Fibroblast of skin of right biceps (primary cell): ENCODE measurements at regions not wholly inside any gene's neighbourhood (a gene's known extent, or its start where the extent isn't known, plus 50 kb on each side); places are given as distances from the start of the nearest gene placed in this dataset.
A peak's percentile ranks its signal among the peaks of the same experiment; 100 is the strongest.

Experiments used
- DNase-seq: peaks from one replicate; pipeline ENCODE4 v3.0.0-alpha.2; 2013

GRCh38 chr3:159800434-159801155, 188.0 kb upstream of the IL12A start:
- DNase-seq: no peak

- DNase-seq: no peak
These were observed 185.8 kb upstream of the IL12A start for GRCh38 chr3:159802864-159803263.

GRCh38 chr3:159803459-159803858, 185.2 kb upstream of the IL12A start:
- peak; percentile 74 for DNase-seq

GRCh38 chr3:159804726-159805410, 183.8 kb upstream of the IL12A start:
- DNase-seq: peak; percentile 88

GRCh38 chr3:159805411-159805772, 183.2 kb upstream of the IL12A start:
- DNase-seq: no peak

GRCh38 chr3:159806412-159806811, 182.2 kb upstream of the IL12A start:
- no peak for DNase-seq

GRCh38 chr3:159807137-159808040, 181.2 kb upstream of the IL12A start:
- DNase-seq: no peak

- DNase-seq: no peak
These were observed 174.7 kb upstream of the IL12A start for GRCh38 chr3:159813822-159814531.

GRCh38 chr3:159816512-159816911, 172.1 kb upstream of the IL12A start:
- no peak for DNase-seq

- no peak for DNase-seq
These were observed 171.5 kb upstream of the IL12A start for GRCh38 chr3:159817126-159817525.

GRCh38 chr3:159817571-159817970, 171.1 kb upstream of the IL12A start:
- DNase-seq: no peak

- no peak for DNase-seq
These were observed 170.2 kb upstream of the IL12A start for GRCh38 chr3:159818399-159818798.

GRCh38 chr3:159818997-159819500, 169.6 kb upstream of the IL12A start:
- no peak for DNase-seq

GRCh38 chr3:159819676-159820075, 169.0 kb upstream of the IL12A start:
- DNase-seq: no peak

GRCh38 chr3:159821110-159821509, 167.5 kb upstream of the IL12A start:
- DNase-seq: no peak

- DNase-seq: no peak
These were observed 166.9 kb upstream of the IL12A start for GRCh38 chr3:159821736-159822135.

GRCh38 chr3:159823780-159824179, 164.9 kb upstream of the IL12A start:
- no peak for DNase-seq

- DNase-seq: peak; percentile 78
These were observed 164.3 kb upstream of the IL12A start for GRCh38 chr3:159824333-159824732.

- no peak for DNase-seq
These were observed 163.3 kb upstream of the IL12A start for GRCh38 chr3:159825216-159825854.

- DNase-seq: peak; percentile 72
These were observed 160.1 kb upstream of the IL12A start for GRCh38 chr3:159828542-159828943.

- no peak for DNase-seq
These were observed 159.6 kb upstream of the IL12A start for GRCh38 chr3:159829056-159829455.

- peak; percentile 41 for DNase-seq
These were observed 159.0 kb upstream of the IL12A start for GRCh38 chr3:159829539-159830227.
